Lower lobe of right lung (tissue), 2 donors: ENCODE measurements at regions not wholly inside any gene's neighbourhood (a gene's known extent, or its start where the extent isn't known, plus 50 kb on each side); places are given as distances from the start of the nearest gene placed in this dataset.

ENCODE experiments used
- ATAC-seq, 2 donors: fragments of 200-7000 bp; cut with Tn5 transposase; one replicate each; pipeline ENCODE4 v1.9.1; 2020 to 2022; ENCODE audit warnings: mild to moderate bottlenecking in 2 of 2, moderate library complexity in 2 of 2
- DNase-seq: peaks from one replicate; pipeline ENCODE4 v3.0.0-alpha.2; 2020
- H3K27ac ChIP-seq: fragments of 200-600 bp; one replicate; pipeline ENCODE4 v1.8.0; 2022
- H3K27me3 ChIP-seq: fragments of 200-600 bp; one replicate; pipeline ENCODE4 v1.8.0; 2022; ENCODE audit warnings: low read depth
- H3K36me3 ChIP-seq: fragments of 200-600 bp; one replicate; pipeline ENCODE4 v1.8.0; 2022; ENCODE audit warnings: mild to moderate bottlenecking
- H3K4me1 ChIP-seq: fragments of 200-600 bp; one replicate; pipeline ENCODE4 v1.8.0; 2022
- H3K4me3 ChIP-seq: fragments of 200-600 bp; one replicate; pipeline ENCODE4 v1.8.0; 2022; ENCODE audit warnings: mild to moderate bottlenecking
- H3K9me3 ChIP-seq: fragments of 200-600 bp; one replicate; pipeline ENCODE4 v1.8.0; 2022
- intact Hi-C: fragments of 100-400 bp; cut with DNase I; formaldehyde crosslinking; loops from one replicate; pipeline ENCODE4 v1.11.0; 2022
- TF ChIP-seq, protein P1 (sequence below): fragments of 200-600 bp; IDR thresholded peaks from one replicate; pipeline ENCODE4 v1.8.0; 2022; ENCODE audit warnings: antibody characterized with exemption, mild to moderate bottlenecking
- donor health status: DM: no; HTN: yes; CAD: no; lungs with severe emphysema.

DNA sequence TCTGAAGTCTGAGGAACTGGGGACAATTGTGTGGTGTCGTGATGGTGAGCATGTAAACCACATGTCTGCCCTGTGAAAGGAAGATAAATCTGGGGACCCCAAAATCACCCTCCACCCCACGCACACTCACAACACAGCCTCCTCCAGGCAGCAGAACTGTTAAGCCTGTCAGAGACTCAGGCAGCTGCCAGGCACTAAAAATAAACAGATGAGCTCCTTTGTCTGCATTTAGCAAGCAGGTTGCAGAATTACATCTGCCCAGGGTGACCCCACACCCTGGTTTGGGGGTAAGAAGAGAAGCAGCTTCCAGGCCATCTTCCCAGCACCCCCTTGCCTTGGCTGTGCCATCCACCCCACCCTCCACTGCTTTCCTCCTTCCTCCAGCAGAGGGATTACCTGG lies 119.1 kb upstream of the RUNX3 start:
- intact Hi-C loops: no loop called here
- no peak for ATAC-seq
- Histone ChIP-seq H3K27me3 (peaks cover 14% of the 10 kb centered on the region), H3K9me3 (no peaks in the 10 kb centered on the region), H3K27ac (no peak overlapping the region), H3K4me1 (no peaks in the 10 kb centered on the region), H3K36me3 (no peaks in the 10 kb centered on the region), H3K4me3 (no peak overlapping the region)
- DNase-seq: no peak
- TF ChIP-seq, protein P1, sequence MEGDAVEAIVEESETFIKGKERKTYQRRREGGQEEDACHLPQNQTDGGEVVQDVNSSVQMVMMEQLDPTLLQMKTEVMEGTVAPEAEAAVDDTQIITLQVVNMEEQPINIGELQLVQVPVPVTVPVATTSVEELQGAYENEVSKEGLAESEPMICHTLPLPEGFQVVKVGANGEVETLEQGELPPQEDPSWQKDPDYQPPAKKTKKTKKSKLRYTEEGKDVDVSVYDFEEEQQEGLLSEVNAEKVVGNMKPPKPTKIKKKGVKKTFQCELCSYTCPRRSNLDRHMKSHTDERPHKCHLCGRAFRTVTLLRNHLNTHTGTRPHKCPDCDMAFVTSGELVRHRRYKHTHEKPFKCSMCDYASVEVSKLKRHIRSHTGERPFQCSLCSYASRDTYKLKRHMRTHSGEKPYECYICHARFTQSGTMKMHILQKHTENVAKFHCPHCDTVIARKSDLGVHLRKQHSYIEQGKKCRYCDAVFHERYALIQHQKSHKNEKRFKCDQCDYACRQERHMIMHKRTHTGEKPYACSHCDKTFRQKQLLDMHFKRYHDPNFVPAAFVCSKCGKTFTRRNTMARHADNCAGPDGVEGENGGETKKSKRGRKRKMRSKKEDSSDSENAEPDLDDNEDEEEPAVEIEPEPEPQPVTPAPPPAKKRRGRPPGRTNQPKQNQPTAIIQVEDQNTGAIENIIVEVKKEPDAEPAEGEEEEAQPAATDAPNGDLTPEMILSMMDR: no peak

DNA sequence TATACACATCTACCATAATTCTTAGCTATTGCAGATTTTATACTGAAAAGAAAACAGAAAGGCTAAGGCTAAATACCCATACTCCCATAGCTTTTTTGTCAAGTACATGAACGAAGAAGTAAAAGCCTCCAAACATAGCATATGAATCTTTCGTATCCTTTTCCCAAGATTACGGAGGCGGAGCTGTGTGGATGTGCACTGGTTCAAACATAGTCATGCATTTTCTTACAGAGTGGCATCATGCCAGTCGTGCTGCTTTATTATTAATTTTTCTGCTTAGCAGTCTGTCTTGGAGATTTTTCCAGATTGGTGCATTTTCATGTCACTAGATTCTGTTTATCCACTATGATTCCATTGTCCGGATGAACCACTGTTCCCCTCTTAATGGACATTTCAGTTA lies 118.7 kb upstream of the RUNX3 start:
- Histone ChIP-seq H3K27ac (no peak overlapping the region), H3K4me3 (no peak overlapping the region), H3K4me1 (no peaks in the 10 kb centered on the region), H3K27me3 (peaks cover 12% of the 10 kb centered on the region), H3K36me3 (no peaks in the 10 kb centered on the region), H3K9me3 (peaks cover under 1% of the 10 kb centered on the region)
- intact Hi-C loops: no loop called here
- TF ChIP-seq, protein P1: no peak
- no peak for ATAC-seq
- no peak for DNase-seq

DNA sequence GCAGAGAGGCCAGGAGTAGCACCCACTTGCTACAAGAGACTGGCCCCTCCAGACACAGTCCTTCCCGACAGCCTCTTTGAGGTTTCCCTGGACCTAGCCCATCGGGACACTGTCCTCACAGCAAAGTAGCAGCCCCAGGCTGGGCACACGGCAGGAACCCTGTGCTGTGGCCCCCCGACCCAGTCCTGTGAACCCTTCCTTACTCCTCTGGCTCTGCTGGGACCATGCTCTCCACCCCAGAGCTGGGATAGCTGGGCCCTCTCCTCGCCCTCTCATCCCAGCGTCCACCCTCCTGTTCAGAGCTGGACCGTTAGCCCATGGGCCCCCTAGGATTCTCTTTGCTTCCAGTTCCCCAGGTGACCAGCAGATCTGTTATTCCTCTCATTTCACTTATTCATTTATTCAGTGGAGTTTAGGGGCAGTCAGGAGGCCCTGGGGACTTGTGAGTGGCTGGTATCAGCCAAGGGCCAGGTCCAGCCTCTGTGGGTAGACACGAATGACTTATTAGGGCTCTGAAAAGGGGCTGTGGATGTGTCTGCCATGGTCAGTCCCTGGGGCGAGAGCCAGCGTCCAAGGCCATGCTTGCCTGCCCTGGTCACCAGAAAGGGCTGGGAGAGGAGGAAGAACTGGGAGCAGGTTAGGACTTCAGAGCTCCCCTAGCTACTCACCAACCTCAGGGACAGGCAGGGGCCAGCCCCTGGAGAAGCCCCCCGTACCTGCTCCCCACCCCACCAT lies 117.6 kb upstream of the RUNX3 start:
- DNase-seq (no peak), ATAC-seq (no peak)
- Histone ChIP-seq H3K27me3 (peaks cover 6% of the 10 kb centered on the region), H3K9me3 (peaks cover 6% of the 10 kb centered on the region), H3K27ac (no peak overlapping the region), H3K4me3 (no peak overlapping the region), H3K4me1 (no peaks in the 10 kb centered on the region), H3K36me3 (no peaks in the 10 kb centered on the region)
- TF ChIP-seq, protein P1: no peak
- intact Hi-C loops: no loop called here

DNA sequence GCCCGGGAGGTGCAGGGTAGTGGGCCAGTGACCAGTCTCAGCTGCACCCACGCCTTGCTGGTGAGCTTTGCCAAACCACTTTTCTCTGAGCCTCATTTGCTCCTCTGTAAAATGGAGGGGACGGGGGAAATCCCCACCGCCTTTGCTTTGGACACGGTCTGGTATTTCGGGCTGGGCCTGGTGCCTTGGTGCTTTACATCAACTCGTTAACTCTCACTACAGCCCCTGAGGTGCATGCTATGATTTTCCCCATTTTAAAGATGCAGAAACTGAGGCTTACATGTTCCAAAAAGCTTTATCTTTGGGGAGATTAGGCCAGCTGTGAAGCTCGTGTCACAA lies 116.1 kb upstream of the RUNX3 start:
- Histone ChIP-seq H3K4me3 (no peak overlapping the region), H3K27me3 (peaks cover 6% of the 10 kb centered on the region), H3K9me3 (peaks cover 6% of the 10 kb centered on the region), H3K27ac (no peak overlapping the region), H3K4me1 (no peaks in the 10 kb centered on the region), H3K36me3 (no peaks in the 10 kb centered on the region)
- intact Hi-C loops: no loop called here
- TF ChIP-seq, protein P1: no peak
- DNase-seq: no peak
- no peak for ATAC-seq

DNA sequence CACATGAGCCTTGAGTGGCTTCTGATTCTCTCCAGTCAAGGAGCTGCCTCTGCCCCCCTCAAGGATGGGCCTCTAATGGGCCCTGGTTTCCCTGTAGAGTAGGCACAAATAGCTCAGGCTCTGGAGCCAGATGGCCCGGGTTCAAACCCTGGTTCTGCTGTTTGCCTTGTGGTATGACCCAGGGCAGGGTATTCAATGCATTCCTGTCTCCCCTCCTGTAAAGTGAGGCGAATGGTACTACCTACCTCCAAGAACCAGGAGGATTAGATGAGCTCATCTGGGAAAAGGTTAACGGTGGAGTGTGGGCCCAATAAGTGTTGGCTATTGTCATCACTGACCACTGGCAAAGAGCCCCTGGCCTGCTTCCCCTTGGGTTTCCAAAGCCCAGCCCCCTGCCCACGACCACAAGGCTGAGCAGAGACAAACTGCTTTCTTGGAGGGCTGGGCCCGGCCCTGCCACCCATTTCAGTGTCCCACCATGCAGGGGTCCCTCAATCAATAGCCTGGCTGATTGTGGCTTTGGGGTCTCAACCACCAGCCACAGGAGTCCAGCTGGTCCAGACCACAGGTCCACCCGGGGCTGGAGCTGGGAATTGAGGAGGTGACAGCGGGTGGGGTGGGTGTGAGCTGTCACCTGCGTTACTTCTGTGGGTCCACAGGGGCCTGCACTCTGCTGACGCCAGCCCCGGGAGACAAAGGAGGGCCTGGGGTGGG lies 115.6 kb upstream of the RUNX3 start:
- Histone ChIP-seq H3K27me3 (peaks cover 6% of the 10 kb centered on the region), H3K36me3 (no peaks in the 10 kb centered on the region), H3K4me3 (no peak overlapping the region), H3K9me3 (peaks cover 6% of the 10 kb centered on the region), H3K4me1 (no peaks in the 10 kb centered on the region), H3K27ac (no peak overlapping the region)
- DNase-seq (no peak), ATAC-seq (no peak)
- intact Hi-C loops: no loop called here
- TF ChIP-seq, protein P1: no peak
